ENCODE measurements at regions not wholly inside any gene's neighbourhood (a gene's known extent, or its start where the extent isn't known, plus 50 kb on each side); places are given as distances from the start of the nearest gene placed in this dataset.

DNA sequence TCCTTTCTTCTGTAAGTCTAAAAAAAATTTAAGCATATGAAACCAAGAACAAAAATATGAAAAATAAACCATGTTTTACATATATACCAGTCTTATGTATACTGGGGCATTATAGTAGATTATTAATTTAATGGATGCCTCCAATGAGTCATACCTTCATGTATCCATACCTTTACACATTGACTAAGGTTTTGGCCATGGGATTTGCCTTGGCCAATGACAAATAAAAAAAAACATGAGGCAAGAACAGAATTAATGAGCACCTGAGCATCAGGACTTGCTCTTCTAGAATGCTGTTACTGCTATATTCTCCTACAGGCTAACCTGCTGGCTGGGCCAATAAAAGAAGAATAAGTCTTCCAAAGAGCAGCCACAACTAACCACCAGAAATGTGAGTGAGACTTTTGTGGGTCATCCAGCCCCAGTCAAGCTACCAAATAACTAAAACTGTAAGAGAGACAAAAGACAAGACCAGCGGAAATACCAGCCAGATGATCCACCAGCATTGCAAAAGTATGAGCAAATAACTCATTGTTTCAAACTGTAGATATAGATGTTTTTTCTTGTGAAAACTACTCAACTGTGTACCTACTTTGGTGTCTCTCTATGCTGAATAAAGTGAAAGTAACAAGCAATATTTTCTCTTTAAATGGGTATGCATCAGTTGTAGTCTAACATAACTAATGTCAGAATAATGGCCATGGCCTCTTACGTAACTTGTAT, 749.6 kb upstream of the VRK2 start:
- TF ChIP-seq, protein P1, sequence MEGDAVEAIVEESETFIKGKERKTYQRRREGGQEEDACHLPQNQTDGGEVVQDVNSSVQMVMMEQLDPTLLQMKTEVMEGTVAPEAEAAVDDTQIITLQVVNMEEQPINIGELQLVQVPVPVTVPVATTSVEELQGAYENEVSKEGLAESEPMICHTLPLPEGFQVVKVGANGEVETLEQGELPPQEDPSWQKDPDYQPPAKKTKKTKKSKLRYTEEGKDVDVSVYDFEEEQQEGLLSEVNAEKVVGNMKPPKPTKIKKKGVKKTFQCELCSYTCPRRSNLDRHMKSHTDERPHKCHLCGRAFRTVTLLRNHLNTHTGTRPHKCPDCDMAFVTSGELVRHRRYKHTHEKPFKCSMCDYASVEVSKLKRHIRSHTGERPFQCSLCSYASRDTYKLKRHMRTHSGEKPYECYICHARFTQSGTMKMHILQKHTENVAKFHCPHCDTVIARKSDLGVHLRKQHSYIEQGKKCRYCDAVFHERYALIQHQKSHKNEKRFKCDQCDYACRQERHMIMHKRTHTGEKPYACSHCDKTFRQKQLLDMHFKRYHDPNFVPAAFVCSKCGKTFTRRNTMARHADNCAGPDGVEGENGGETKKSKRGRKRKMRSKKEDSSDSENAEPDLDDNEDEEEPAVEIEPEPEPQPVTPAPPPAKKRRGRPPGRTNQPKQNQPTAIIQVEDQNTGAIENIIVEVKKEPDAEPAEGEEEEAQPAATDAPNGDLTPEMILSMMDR (IDR thresholded peaks at IDR 0.05; ENCODE audit: borderline replicate concordance, insufficient read depth, low read depth, low read length) = no peak

DNA sequence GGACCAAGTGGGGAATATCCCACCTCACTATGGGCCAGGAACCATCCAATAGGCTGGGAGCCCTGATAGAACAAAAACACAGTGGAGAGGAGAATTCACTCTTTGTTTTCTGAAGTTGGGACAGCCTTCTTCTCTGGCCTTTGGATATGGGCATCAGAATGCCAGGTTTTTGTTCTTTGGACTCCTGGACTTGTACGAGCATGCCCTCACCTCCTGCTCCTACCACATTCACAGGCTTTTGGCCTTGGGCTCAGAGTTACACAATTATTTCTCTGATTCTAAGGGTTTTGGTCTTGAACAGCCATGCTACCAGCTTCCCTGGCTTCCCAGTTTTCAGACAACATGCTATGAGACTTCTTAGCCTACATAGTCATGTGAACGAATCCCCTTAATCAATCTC, 732.9 kb upstream of the VRK2 start:
- no peak overlapping the region for H3K4me3 ChIP-seq (ENCODE audit: low read depth, low read length)

More for the DNA sequence above, 749.6 kb upstream of the VRK2 start:
- H3K4me3 ChIP-seq (ENCODE audit: low read depth, low read length) = no peak overlapping the region

DNA sequence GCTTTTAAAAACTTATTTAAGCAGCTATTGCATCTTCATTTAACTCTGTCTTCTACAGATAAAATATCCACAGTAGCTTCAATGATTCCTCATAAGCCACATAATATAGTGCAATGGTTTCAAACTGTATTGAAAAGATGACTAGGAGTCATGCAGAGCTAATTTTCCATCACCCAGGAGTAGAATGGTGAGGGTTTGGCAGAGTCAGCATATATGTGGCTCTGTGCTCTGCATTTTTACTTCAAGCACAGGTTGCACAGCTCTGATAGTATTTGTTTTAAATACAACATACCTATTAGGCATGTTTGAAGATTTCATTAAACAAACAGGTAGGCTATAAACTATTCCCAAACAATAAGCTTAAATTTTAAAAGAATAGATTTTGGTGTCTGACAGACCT, 731.9 kb upstream of the VRK2 start:
- TF ChIP-seq, protein P1 (IDR thresholded peaks at IDR 0.05; ENCODE audit: borderline replicate concordance, insufficient read depth, low read depth, low read length) = no peak
- H3K4me3 ChIP-seq (ENCODE audit: low read depth, low read length) = no peak overlapping the region

More for the DNA sequence above, 732.9 kb upstream of the VRK2 start:
- TF ChIP-seq, protein P1 (IDR thresholded peaks at IDR 0.05; ENCODE audit: borderline replicate concordance, insufficient read depth, low read depth, low read length) = no peak

DNA sequence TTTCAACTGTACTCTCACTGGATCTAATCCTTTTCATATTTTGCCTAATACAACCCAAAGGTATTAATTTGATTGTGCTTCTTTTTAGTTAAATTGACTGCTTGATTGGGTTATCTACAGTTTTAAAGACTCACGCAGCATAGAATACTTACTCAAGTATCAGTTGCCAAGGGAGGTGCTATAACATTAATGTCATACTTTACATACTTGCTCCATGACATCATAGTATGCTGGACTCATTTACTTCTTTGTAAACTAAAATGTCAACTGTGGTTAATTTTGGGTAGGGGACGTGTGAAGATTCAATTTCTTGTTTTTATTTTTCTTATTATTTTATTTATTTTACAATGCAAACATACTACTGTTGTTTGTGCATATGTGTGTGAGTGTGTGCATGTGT, 716.2 kb upstream of the VRK2 start:
- TF ChIP-seq, protein P1 (IDR thresholded peaks at IDR 0.05; ENCODE audit: borderline replicate concordance, insufficient read depth, low read depth, low read length) = no peak

DNA sequence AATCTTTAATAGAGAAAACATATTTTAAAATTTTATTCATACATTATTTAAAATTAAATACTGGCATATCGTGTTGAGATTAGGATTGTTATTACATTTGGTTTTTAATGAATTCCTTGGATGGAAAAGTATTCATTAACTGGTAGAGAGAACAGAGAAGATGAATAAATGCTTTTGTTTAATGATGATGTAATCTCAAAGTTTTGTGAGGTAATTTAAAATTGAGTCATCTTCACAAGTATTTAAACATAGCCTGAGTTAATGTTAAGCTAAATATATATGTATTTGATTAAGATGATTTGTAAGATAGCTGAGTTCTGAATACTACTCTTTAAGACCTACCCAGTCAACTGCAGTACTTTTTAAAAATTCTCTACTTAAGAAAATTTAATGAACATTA, 713.4 kb upstream of the VRK2 start:
- TF ChIP-seq, protein P1 (IDR thresholded peaks at IDR 0.05; ENCODE audit: borderline replicate concordance, insufficient read depth, low read depth, low read length) = no peak
- no peak overlapping the region for H3K4me3 ChIP-seq (ENCODE audit: low read depth, low read length)

More for the DNA sequence above, 716.2 kb upstream of the VRK2 start:
- no peak overlapping the region for H3K4me3 ChIP-seq (ENCODE audit: low read depth, low read length)

DNA sequence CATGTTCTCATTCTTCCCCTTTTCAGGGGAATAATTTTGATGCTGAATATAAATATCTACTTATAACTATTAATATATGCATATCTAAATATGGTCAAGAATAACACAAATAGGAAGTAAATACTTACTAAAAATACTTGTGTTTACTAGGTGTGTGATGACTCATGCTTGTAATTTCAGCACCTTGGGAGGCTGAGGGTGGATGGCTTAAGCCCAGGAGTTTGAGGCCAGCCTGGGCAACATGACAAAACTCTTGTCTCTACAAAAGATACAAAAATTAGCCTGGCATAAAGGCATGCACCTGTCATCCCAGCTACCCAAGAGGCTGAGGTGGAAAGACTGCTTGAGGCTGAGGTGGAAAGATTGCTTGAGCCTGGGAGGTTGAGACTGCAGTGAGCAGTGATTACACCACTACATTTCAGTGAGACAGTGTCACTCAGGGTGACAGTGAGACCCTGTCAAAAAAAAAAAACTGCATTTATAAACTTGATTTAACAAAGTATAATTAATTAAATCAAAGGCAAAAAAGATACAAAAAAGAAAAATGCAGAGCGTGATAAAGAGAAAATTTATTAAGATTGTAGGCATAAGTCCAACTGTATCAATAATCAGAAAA, 703.1 kb upstream of the VRK2 start:
- TF ChIP-seq, protein P1 (IDR thresholded peaks at IDR 0.05; ENCODE audit: borderline replicate concordance, insufficient read depth, low read depth, low read length) = no peak
- no peak overlapping the region for H3K4me3 ChIP-seq (ENCODE audit: low read depth, low read length)

DNA sequence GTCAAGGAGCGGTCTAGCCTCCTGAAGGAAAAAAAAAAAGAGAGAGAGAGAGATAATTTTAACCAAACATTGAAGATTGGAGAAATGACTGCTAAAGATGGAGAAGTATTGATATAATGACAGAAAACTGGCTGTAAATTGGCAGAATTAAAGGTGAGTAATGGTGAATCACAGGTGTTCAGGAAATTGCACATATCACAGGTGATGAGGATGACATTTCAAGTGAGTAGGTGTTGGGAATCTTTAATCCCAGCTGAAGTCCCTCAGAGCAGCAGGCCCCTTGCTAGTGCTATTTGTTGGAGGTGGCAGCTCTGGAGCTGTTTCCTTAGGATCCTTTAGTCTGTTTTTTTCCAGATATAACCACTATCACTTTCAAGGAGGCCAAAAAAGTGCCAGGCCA, 678.4 kb upstream of the VRK2 start:
- no peak overlapping the region for H3K4me3 ChIP-seq (ENCODE audit: low read depth, low read length)
- TF ChIP-seq, protein P1 (IDR thresholded peaks at IDR 0.05; ENCODE audit: borderline replicate concordance, insufficient read depth, low read depth, low read length) = no peak

Measured in GM12875 (cell line).